SK-N-SH (cell line): ENCODE measurements at regions not wholly inside any gene's neighbourhood (a gene's known extent, or its start where the extent isn't known, plus 50 kb on each side); places are given as distances from the start of the nearest gene placed in this dataset.

ENCODE experiments used
- CTCF ChIA-PET: fragments of 300-600, 350-600 bp; formaldehyde crosslinking; extraction: SDS; loops from one replicate; lab custom pipeline; 2021; lab: Yijun Ruan, JAX
- POLR2A ChIA-PET: fragments of 350-600 bp; sonication (Branson Sonifier 250); formaldehyde crosslinking; extraction: SDS; loops from one replicate; lab custom pipeline; 2020; ENCODE audit warnings: antibody characterized with exemption, inconsistent platforms; lab: Yijun Ruan, JAX
- DNase-seq: peaks from one replicate; pipeline ENCODE4 v3.0.0; 2012
- H2AFZ ChIP-seq: fragments of 200-600 bp; sonication (generic); 2 replicates; pipeline ENCODE4 v1.8.1; 2016; ENCODE audit warnings: antibody characterized with exemption, mild to moderate bottlenecking, low read depth
- H3F3A ChIP-seq: fragments of 200-600 bp; sonication (generic); replicated peaks from 2 replicates; pipeline ENCODE3; 2016; ENCODE audit warnings: antibody characterized with exemption, mild to moderate bottlenecking; ENCODE audit not compliant: insufficient read depth
- H3K27ac ChIP-seq, 2 experiments: fragments of 200-500 bp in 1 of 2; fragments of 200-600 bp in 1 of 2; sonication (Bioruptor generic) in 1 of 2; sonication (generic), shearing (Covaris generic) in 1 of 2; 2 replicates each; pipeline versions ENCODE4 v1.5.1 to v1.6.1; 2014 to 2016; ENCODE audit warnings: low read depth in 2 of 2, inconsistent platforms in 1 of 2, low read length in 1 of 2, mild to moderate bottlenecking in 1 of 2, mixed read lengths in 1 of 2
- H3K27me3 ChIP-seq: fragments of 200-600 bp; sonication (generic), shearing (Covaris generic); 2 replicates; pipeline ENCODE4 v1.6.1; 2016; ENCODE audit warnings: mixed run types; ENCODE audit not compliant: insufficient read depth
- H3K36me3 ChIP-seq, 2 experiments: fragments of 200-500 bp in 1 of 2; fragments of 200-600 bp in 1 of 2; sonication (Bioruptor generic) in 1 of 2; sonication (generic) in 1 of 2; replicated peaks in 1 of 2; 2 replicates each; pipeline versions ENCODE3 to v1.5.1; 2014 to 2016; ENCODE audit warnings: low read length in 1 of 2, mild to moderate bottlenecking in 1 of 2; ENCODE audit not compliant: insufficient read depth in 2 of 2, control insufficient read depth in 1 of 2
- H3K4me1 ChIP-seq, 2 experiments: fragments of 200-500 bp in 1 of 2; fragments of 200-600 bp in 1 of 2; sonication (Bioruptor generic) in 1 of 2; sonication (generic), shearing (Covaris generic) in 1 of 2; 2 replicates each; pipeline versions ENCODE4 v1.5.1 to v1.6.1; 2014 to 2016; ENCODE audit warnings: low read depth in 1 of 2, low read length in 1 of 2, mixed run types in 1 of 2; ENCODE audit not compliant: insufficient read depth in 2 of 2, control insufficient read depth in 1 of 2
- H3K4me2 ChIP-seq: fragments of 200-600 bp; sonication (generic), shearing (Covaris generic); 2 replicates; pipeline ENCODE4 v1.6.1; 2017; ENCODE audit warnings: mixed run types
- H3K4me3 ChIP-seq, 2 experiments: fragments of 200-500 bp in 1 of 2; fragments of 200-600 bp in 1 of 2; sonication (Bioruptor generic) in 1 of 2; sonication (generic), shearing (Covaris generic) in 1 of 2; 2 replicates each; pipeline versions ENCODE4 v1.5.1 to v1.8.1; 2014 to 2016; ENCODE audit warnings: low read depth in 2 of 2, inconsistent platforms in 1 of 2, low read length in 1 of 2, mild to moderate bottlenecking in 1 of 2, mixed read lengths in 1 of 2, moderate library complexity in 1 of 2
- H3K79me2 ChIP-seq: fragments of 200-600 bp; sonication (generic); 2 replicates; pipeline ENCODE4 v1.8.1; 2017; ENCODE audit warnings: mild to moderate bottlenecking; ENCODE audit not compliant: insufficient read depth
- H3K9ac ChIP-seq: fragments of 200-600 bp; sonication (generic); 2 replicates; pipeline ENCODE4 v1.6.1; 2017; ENCODE audit warnings: mixed run types
- H3K9me2 ChIP-seq: fragments of 200-600 bp; sonication (generic); 2 replicates; pipeline ENCODE4 v1.6.1; 2017; ENCODE audit warnings: mixed run types
- H3K9me3 ChIP-seq: fragments of 200-600 bp; sonication (generic); 2 replicates; pipeline ENCODE4 v1.6.1; 2017; ENCODE audit warnings: mixed run types, mild to moderate bottlenecking, moderate library complexity
- H4K20me1 ChIP-seq: fragments of 200-600 bp; sonication (generic); 2 replicates; pipeline ENCODE4 v1.6.1; 2017; ENCODE audit warnings: mild to moderate bottlenecking, mixed run types; ENCODE audit not compliant: insufficient read depth
- CHD2 ChIP-seq: fragments of 150-350 bp; IDR thresholded peaks from 2 replicates; pipeline ENCODE4 v1.6.1; 2018; ENCODE audit warnings: low read length; ENCODE audit not compliant: partially characterized antibody
- EP300 ChIP-seq, 2 experiments: IDR thresholded peaks; 2 replicates each; pipeline versions ENCODE4 v1.4.0 to v1.6.1; 2012; ENCODE audit warnings: borderline replicate concordance in 1 of 2, low read depth in 1 of 2, low read length in 1 of 2
- FOSL2 ChIP-seq: IDR thresholded peaks from 2 replicates; pipeline ENCODE4 v1.4.0; 2012; ENCODE audit warnings: low read depth, mild to moderate bottlenecking, moderate library complexity, borderline replicate concordance
- GATA2 ChIP-seq: sonication (generic); formaldehyde crosslinking; IDR thresholded peaks from 2 replicates; pipeline ENCODE4 v1.5.0; 2020; ENCODE audit warnings: mild to moderate bottlenecking, missing genetic modification reagents
- JUND ChIP-seq: IDR thresholded peaks from 2 replicates; pipeline ENCODE4 v1.4.0; 2012
- NFIC ChIP-seq: IDR thresholded peaks from 2 replicates; pipeline ENCODE4 v1.4.0; 2012; ENCODE audit warnings: borderline replicate concordance
- NRF1 ChIP-seq: IDR thresholded peaks from 2 replicates; pipeline ENCODE4 v1.6.1; 2012; ENCODE audit warnings: low read depth, mild to moderate bottlenecking, low read length
- POLR2AphosphoS5 ChIP-seq: IDR thresholded peaks from 2 replicates; pipeline ENCODE4 v1.6.1; 2012; ENCODE audit warnings: low read depth, low read length
- RAD21 ChIP-seq: IDR thresholded peaks from 2 replicates; pipeline ENCODE4 v1.6.1; 2012; ENCODE audit warnings: mild to moderate bottlenecking, low read length
- RCOR1 ChIP-seq: fragments of 150-350 bp; IDR thresholded peaks from 2 replicates; pipeline ENCODE4 v1.6.1; 2017; ENCODE audit warnings: antibody characterized with exemption, low read length
- REST ChIP-seq: IDR thresholded peaks from 2 replicates; pipeline ENCODE4 v1.6.1; 2012; ENCODE audit warnings: mild to moderate bottlenecking, low read depth, low read length, moderate library complexity
- SIN3A ChIP-seq: IDR thresholded peaks from 2 replicates; pipeline ENCODE4 v1.6.1; 2012; ENCODE audit warnings: low read depth, mild to moderate bottlenecking, low read length, moderate library complexity, borderline replicate concordance
- TCF12 ChIP-seq: IDR thresholded peaks from 2 replicates; pipeline ENCODE4 v1.4.0; 2012
- TEAD4 ChIP-seq: IDR thresholded peaks from 2 replicates; pipeline ENCODE4 v1.4.0; 2012; ENCODE audit warnings: mild to moderate bottlenecking, borderline replicate concordance; ENCODE audit not compliant: insufficient read depth
- WGBS: methylation state at CpG from one replicate; pipeline ENCODE4 v1.1.6; 2017; ENCODE audit warnings: low lambda C conversion rate; 5-methylcytosine and 5-hydroxymethylcytosine counted together
- TF ChIP-seq, protein P1 (sequence below): IDR thresholded peaks from 2 replicates; pipeline ENCODE4 v1.4.0; 2012; ENCODE audit warnings: low read depth, borderline replicate concordance

DNA sequence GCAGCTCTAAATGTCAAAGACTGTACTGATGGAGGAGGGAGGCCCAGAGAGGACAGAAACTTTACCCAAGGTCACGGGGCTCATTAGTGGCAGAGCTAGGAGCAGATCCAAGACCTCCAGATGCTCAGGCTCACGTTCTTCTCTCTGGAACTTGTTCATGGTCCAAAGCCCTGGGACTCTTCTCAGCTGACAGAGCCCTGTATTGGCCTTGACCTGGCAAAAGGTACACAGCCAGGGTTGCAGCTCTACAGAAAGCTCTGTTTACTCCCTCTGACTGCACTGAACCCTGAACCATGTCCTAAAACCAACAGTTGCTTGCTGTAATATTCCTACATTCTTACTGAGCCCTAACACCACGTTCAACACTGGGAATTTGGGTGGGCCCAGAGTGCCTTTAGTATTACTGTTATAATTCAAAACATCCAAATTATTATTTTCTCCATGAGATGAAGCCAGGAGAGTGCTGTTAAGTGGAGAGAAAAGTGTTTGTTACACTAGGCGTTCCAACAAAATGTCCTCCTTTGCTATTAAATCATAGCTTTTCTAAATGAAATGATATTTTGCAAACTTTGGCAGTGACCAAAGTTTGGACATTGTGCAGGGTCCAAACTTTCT, 602.4 kb upstream of the CLINT1 start:
- no peaks in the 10 kb centered on the region for H3K79me2 ChIP-seq
- H3K4me1 ChIP-seq = peaks cover 2% of the 10 kb centered on the region in 2 experiments; a peak in 1 of 4 replicates
- H4K20me1 ChIP-seq = peaks cover 2% of the 10 kb centered on the region; the same call in 1 of the 2 replicates
- H3K36me3 ChIP-seq = no peaks in the 10 kb centered on the region
- no peak overlapping the region for H3K9ac ChIP-seq
- H3K4me2 ChIP-seq = no peak overlapping the region
- POLR2A ChIA-PET = no interaction called here
- H2AFZ ChIP-seq = no peak overlapping the region
- no peak for DNase-seq
- peaks cover 11% of the 10 kb centered on the region for H3F3A ChIP-seq
- no peak overlapping the region for H3K4me3 ChIP-seq
- CTCF ChIA-PET = no interaction called here
- 54% methylated on average over 4 of the region's 4 CpGs for WGBS
- no peak for TF ChIP-seq TCF12
- TF ChIP-seq RAD21 = no peak
- no peak for TF ChIP-seq NRF1
- TF ChIP-seq EP300 (IDR thresholded peaks at IDR 0.05; ENCODE audit: borderline replicate concordance in 1 of 2, low read depth in 1 of 2, low read length in 1 of 2) = no peak
- TF ChIP-seq, protein P1, sequence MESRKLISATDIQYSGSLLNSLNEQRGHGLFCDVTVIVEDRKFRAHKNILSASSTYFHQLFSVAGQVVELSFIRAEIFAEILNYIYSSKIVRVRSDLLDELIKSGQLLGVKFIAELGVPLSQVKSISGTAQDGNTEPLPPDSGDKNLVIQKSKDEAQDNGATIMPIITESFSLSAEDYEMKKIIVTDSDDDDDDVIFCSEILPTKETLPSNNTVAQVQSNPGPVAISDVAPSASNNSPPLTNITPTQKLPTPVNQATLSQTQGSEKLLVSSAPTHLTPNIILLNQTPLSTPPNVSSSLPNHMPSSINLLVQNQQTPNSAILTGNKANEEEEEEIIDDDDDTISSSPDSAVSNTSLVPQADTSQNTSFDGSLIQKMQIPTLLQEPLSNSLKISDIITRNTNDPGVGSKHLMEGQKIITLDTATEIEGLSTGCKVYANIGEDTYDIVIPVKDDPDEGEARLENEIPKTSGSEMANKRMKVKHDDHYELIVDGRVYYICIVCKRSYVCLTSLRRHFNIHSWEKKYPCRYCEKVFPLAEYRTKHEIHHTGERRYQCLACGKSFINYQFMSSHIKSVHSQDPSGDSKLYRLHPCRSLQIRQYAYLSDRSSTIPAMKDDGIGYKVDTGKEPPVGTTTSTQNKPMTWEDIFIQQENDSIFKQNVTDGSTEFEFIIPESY = no peak
- no peak for TF ChIP-seq FOSL2
- no peak for TF ChIP-seq POLR2AphosphoS5
- TF ChIP-seq TEAD4 = no peak
- H3K9me2 ChIP-seq = no peaks in the 10 kb centered on the region
- H3K9me3 ChIP-seq = no peaks in the 10 kb centered on the region
- peaks cover 5% of the 10 kb centered on the region; the same call in 1 of the 2 replicates for H3K27me3 ChIP-seq
- H3K27ac ChIP-seq = no peak overlapping the region

DNA sequence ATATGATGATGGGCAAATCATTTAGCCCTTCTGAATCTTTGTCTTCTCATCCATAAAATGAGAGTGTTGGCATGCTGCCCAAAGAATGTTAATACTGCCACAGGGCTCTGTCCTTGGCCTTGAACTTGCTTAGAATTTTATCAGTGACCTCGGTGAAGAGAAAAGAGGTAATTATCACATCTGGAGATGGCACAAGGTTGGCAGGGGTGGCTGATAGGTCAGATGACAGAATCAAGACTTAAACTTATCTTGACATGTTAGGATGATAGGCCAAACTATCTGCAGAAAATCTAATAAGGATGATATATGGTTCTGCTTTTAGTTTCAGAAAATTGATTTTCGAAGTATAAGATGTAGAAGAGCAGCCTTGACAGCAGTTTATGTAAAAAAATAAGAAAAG, 599.1 kb upstream of the CLINT1 start:
- CTCF ChIA-PET = interaction anchor here (1.8 to 3.0 kb wide), 2 partner anchors 237 to 283 kb away, joined by 4 to 7 read pairs; no protein-coding TSS in a partner anchor

More for the DNA sequence above, 599.1 kb upstream of the CLINT1 start:
- H3K27me3 ChIP-seq = 0 out of 2 replicates have a peak, but pooled peaks cover 5% of the 10 kb centered on the region
- no peaks in the 10 kb centered on the region for H3K9me3 ChIP-seq
- WGBS = 25% methylated on average over 2 of the region's 2 CpGs
- H3K4me1 ChIP-seq = 0 out of 4 replicates have a peak, but pooled peaks cover 0 to 5% of the 10 kb centered on the region in 2 experiments
- no peak overlapping the region for H3K27ac ChIP-seq
- no peak overlapping the region for H2AFZ ChIP-seq
- TF ChIP-seq RCOR1 = peak; percentile 64; the same call in 1 of the 2 replicates
- peak; percentile 16; the same call in 1 of the 2 replicates for TF ChIP-seq JUND
- TF ChIP-seq SIN3A = no peak
- peak; percentile 61 for TF ChIP-seq GATA2 (CRISPR knock-in tag)
- TF ChIP-seq EP300 (IDR thresholded peaks at IDR 0.05; ENCODE audit: borderline replicate concordance in 1 of 2, low read depth in 1 of 2, low read length in 1 of 2) = peak in 1 of 2 experiments; percentile 68; a peak in 2 of 4 replicates
- TF ChIP-seq CHD2 = peak; percentile 14
- TF ChIP-seq NFIC = no peak
- no peak for TF ChIP-seq REST
- no peaks in the 10 kb centered on the region for H3K36me3 ChIP-seq
- peak; percentile 32 for DNase-seq
- H3K79me2 ChIP-seq = no peaks in the 10 kb centered on the region
- H3K4me2 ChIP-seq = no peak overlapping the region
- H3K9me2 ChIP-seq = no peaks in the 10 kb centered on the region
- H3K4me3 ChIP-seq = no peak overlapping the region
- H4K20me1 ChIP-seq = peaks cover 2% of the 10 kb centered on the region; the same call in 1 of the 2 replicates
- POLR2A ChIA-PET = no interaction called here
- no peak overlapping the region for H3K9ac ChIP-seq
- peaks cover 16% of the 10 kb centered on the region for H3F3A ChIP-seq
